GM12878 (cell line): ENCODE measurements at regions not wholly inside any gene's neighbourhood (a gene's known extent, or its start where the extent isn't known, plus 50 kb on each side); places are given as distances from the start of the nearest gene placed in this dataset.

Experiments used
- DPF2 ChIP-seq: fragments of 450-650 bp; IDR thresholded peaks from 2 replicates; pipeline ENCODE4 v1.6.1; 2017; ENCODE audit warnings: mild to moderate bottlenecking
- FOS ChIP-seq: IDR thresholded peaks from 3 replicates; pipeline ENCODE4 v1.6.1; 2011; ENCODE audit warnings: borderline replicate concordance; ENCODE audit not compliant: insufficient read length; ENCODE audit errors: extremely low read depth
- HSF1 ChIP-seq: fragments of 150-350 bp; IDR thresholded peaks from 2 replicates; pipeline ENCODE4 v1.6.1; 2014; ENCODE audit warnings: mild to moderate bottlenecking, low read depth, low read length
- KDM1A ChIP-seq: fragments of 200-600 bp; sonication (generic); IDR thresholded peaks from 2 replicates; pipeline ENCODE4 v1.6.1; 2016; ENCODE audit warnings: borderline replicate concordance
- POLR2AphosphoS5 ChIP-seq: IDR thresholded peaks from 2 replicates; pipeline ENCODE4 v1.6.1; 2011; ENCODE audit warnings: mild to moderate bottlenecking, low read length, inconsistent platforms
- RELA ChIP-seq: fragments of 450-650 bp; IDR thresholded peaks from 2 replicates; pipeline ENCODE4 v1.8.0; 2014; ENCODE audit warnings: borderline replicate concordance; ENCODE audit not compliant: partially characterized antibody
- SMC3 ChIP-seq: IDR thresholded peaks from 2 replicates; pipeline ENCODE4 v1.6.1; 2011; ENCODE audit warnings: low read length, improper control_type of control experiment, borderline replicate concordance
- SP1 ChIP-seq: IDR thresholded peaks from one replicate; pipeline ENCODE4 v1.6.1; 2011; ENCODE audit warnings: low read depth, low read length
- SUPT20H ChIP-seq: IDR thresholded peaks from 2 replicates; pipeline ENCODE4 v1.6.1; 2011; ENCODE audit warnings: low read depth, mild to moderate bottlenecking, low read length, moderate library complexity, borderline replicate concordance; ENCODE audit not compliant: control insufficient read depth
- TCF12 ChIP-seq: IDR thresholded peaks from 2 replicates; pipeline ENCODE4 v1.6.1; 2011; ENCODE audit warnings: low read depth, mild to moderate bottlenecking, low read length
- TCF3 ChIP-seq: IDR thresholded peaks from 2 replicates; pipeline ENCODE4 v1.6.1; 2012; ENCODE audit warnings: low read depth, mild to moderate bottlenecking, low read length, borderline replicate concordance; ENCODE audit not compliant: insufficient read depth
- TCF7 ChIP-seq: IDR thresholded peaks from 2 replicates; pipeline ENCODE4 v1.6.1; 2014; ENCODE audit warnings: antibody characterized with exemption, borderline replicate concordance
- TF ChIP-seq, protein P1 (sequence below): fragments of 450-650 bp; formaldehyde crosslinking; IDR thresholded peaks from 2 replicates; pipeline ENCODE4 v1.5.0; 2022; ENCODE audit warnings: mild to moderate bottlenecking, missing genetic modification characterization
- TF ChIP-seq, protein P2 (sequence below): IDR thresholded peaks from 2 replicates; pipeline ENCODE4 v1.6.1; 2011; ENCODE audit warnings: low read depth, low read length, improper control_type of control experiment, borderline replicate concordance
- TF ChIP-seq, protein P3 (sequence below): IDR thresholded peaks from 2 replicates; pipeline ENCODE4 v1.6.1; 2012; ENCODE audit warnings: low read length, inconsistent platforms
- TF ChIP-seq, protein P4 (sequence below), 3 experiments: IDR thresholded peaks in 2 of 3; conservative IDR thresholded peaks in 1 of 3; 2 replicates each; pipeline ENCODE4 v1.5.1; 2011; ENCODE audit warnings: low read depth in 3 of 3, low read length in 3 of 3, mild to moderate bottlenecking in 3 of 3, control low read depth in 2 of 3, moderate library complexity in 2 of 3, inconsistent platforms in 1 of 3, mixed read lengths in 1 of 3; ENCODE audit not compliant: control insufficient read depth in 2 of 3, insufficient read depth in 1 of 3; ENCODE audit errors: extremely low read depth in 1 of 3

DNA sequence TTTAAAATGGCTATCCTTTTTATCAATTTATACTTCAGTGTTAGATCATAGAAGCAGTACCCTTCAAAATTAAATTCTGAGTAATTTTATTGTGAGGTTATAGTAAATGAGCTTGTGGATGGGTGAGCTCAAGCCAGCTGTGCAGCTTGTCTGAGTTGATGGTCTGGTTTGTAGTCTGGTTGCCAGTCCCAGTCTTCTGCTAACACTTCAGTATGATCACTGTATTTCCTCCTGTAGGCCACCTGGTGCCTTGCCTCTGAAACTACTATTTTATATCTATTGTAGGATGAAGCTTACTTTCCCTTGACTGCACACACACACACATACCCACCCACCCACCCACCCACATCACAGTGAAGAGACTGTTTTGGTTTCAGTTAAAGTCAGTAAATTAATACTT is 496.4 kb downstream of the PCNX1 start (continued):
- TF ChIP-seq, protein P1, sequence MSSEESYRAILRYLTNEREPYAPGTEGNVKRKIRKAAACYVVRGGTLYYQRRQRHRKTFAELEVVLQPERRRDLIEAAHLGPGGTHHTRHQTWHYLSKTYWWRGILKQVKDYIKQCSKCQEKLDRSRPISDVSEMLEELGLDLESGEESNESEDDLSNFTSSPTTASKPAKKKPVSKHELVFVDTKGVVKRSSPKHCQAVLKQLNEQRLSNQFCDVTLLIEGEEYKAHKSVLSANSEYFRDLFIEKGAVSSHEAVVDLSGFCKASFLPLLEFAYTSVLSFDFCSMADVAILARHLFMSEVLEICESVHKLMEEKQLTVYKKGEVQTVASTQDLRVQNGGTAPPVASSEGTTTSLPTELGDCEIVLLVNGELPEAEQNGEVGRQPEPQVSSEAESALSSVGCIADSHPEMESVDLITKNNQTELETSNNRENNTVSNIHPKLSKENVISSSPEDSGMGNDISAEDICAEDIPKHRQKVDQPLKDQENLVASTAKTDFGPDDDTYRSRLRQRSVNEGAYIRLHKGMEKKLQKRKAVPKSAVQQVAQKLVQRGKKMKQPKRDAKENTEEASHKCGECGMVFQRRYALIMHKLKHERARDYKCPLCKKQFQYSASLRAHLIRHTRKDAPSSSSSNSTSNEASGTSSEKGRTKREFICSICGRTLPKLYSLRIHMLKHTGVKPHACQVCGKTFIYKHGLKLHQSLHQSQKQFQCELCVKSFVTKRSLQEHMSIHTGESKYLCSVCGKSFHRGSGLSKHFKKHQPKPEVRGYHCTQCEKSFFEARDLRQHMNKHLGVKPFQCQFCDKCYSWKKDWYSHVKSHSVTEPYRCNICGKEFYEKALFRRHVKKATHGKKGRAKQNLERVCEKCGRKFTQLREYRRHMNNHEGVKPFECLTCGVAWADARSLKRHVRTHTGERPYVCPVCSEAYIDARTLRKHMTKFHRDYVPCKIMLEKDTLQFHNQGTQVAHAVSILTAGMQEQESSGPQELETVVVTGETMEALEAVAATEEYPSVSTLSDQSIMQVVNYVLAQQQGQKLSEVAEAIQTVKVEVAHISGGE, result no peak
- TF ChIP-seq SMC3, result peak; percentile 50; the same call in 1 of the 2 replicates
- TF ChIP-seq HSF1, result no peak
- no peak for TF ChIP-seq SP1
- TF ChIP-seq, protein P2, sequence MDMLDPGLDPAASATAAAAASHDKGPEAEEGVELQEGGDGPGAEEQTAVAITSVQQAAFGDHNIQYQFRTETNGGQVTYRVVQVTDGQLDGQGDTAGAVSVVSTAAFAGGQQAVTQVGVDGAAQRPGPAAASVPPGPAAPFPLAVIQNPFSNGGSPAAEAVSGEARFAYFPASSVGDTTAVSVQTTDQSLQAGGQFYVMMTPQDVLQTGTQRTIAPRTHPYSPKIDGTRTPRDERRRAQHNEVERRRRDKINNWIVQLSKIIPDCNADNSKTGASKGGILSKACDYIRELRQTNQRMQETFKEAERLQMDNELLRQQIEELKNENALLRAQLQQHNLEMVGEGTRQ, result no peak
- TF ChIP-seq FOS, result no peak
- no peak for TF ChIP-seq RELA
- TF ChIP-seq, protein P3, sequence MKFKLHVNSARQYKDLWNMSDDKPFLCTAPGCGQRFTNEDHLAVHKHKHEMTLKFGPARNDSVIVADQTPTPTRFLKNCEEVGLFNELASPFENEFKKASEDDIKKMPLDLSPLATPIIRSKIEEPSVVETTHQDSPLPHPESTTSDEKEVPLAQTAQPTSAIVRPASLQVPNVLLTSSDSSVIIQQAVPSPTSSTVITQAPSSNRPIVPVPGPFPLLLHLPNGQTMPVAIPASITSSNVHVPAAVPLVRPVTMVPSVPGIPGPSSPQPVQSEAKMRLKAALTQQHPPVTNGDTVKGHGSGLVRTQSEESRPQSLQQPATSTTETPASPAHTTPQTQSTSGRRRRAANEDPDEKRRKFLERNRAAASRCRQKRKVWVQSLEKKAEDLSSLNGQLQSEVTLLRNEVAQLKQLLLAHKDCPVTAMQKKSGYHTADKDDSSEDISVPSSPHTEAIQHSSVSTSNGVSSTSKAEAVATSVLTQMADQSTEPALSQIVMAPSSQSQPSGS, result no peak
- TF ChIP-seq, protein P4, sequence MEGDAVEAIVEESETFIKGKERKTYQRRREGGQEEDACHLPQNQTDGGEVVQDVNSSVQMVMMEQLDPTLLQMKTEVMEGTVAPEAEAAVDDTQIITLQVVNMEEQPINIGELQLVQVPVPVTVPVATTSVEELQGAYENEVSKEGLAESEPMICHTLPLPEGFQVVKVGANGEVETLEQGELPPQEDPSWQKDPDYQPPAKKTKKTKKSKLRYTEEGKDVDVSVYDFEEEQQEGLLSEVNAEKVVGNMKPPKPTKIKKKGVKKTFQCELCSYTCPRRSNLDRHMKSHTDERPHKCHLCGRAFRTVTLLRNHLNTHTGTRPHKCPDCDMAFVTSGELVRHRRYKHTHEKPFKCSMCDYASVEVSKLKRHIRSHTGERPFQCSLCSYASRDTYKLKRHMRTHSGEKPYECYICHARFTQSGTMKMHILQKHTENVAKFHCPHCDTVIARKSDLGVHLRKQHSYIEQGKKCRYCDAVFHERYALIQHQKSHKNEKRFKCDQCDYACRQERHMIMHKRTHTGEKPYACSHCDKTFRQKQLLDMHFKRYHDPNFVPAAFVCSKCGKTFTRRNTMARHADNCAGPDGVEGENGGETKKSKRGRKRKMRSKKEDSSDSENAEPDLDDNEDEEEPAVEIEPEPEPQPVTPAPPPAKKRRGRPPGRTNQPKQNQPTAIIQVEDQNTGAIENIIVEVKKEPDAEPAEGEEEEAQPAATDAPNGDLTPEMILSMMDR (IDR thresholded peaks at IDR 0.05 in 2 of 3, conservative IDR thresholded peaks at IDR 0.05 in 1 of 3; ENCODE audit: control insufficient read depth in 2 of 3, extremely low read depth in 1 of 3, insufficient read depth in 1 of 3, low read depth in 3 of 3, low read length in 3 of 3), result peak; percentile 7 to 22 (median 10); a peak in 2 of 6 replicates
- no peak for TF ChIP-seq POLR2AphosphoS5
- TF ChIP-seq TCF12, result peak; percentile 47; the same call in 1 of the 2 replicates
- TF ChIP-seq TCF7, result no peak
- 0 out of 2 replicates have a peak, but pooled peaks have one; percentile 13 for TF ChIP-seq TCF3
- no peak for TF ChIP-seq KDM1A
- no peak for TF ChIP-seq SUPT20H
- TF ChIP-seq DPF2, result no peak
- TF ChIP-seq, all 136 proteins: peak for 5
